ENCODE measurements at regions not wholly inside any gene's neighbourhood (a gene's known extent, or its start where the extent isn't known, plus 50 kb on each side); places are given as distances from the start of the nearest gene placed in this dataset.

DNA sequence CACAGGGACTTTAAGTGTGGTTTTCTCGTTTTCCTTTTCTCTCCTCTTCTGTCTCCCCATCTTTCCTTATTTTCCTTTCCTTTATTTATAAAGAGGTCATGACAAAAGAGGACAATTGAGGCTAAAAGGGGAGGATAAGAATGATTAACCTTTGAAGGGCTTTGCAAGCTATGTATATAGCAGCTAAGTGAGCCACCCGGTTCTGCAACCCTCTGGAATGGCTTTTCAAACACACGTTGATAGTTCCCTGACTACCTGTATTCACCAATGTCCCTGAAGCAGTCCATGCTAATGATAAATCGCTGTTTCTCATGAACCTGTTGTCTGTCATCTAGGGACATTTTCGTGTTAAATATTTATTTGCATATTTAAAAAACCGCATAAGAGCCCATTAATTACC lies 124.4 kb upstream of the RALGAPA2 start:
- ATAC-seq (no peak), DNase-seq (ENCODE audit: extremely low read depth in 1 of 4, low spot score in 3 of 4) (no peak), FAIRE-seq (no peak)
- ChIA-PET POLR2A (interaction anchor here (0.8 kb wide), 1 partner anchor 568 kb away, joined by 3 read pairs; no protein-coding TSS in a partner anchor), CTCF (ENCODE audit: low intra/inter-chr PET ratio) (interaction anchor here (2.3 kb wide), 1 partner anchor 669 kb away, joined by 14 read pairs; no protein-coding TSS in a partner anchor)
- in situ Hi-C loops (cut with MboI) (loop anchor here (10.0 kb wide), 1 partner anchor 668 kb away; no protein-coding TSS in a partner anchor), intact Hi-C loops (cut with micrococcal nuclease) (loop anchor here (2.0 to 10.0 kb wide), 2 partner anchors 668 to 736 kb away; no protein-coding TSS in a partner anchor)
- Histone ChIP-seq H3K9ac (ENCODE audit: insufficient read depth in 1 of 2, low read depth in 2 of 2, low read length in 2 of 2) (no peak overlapping the region), H3K4me1 (replicated peaks in 1 of 2; ENCODE audit: control insufficient read depth in 2 of 2, insufficient read depth in 2 of 2, low read length in 2 of 2) (no peaks in the 10 kb centered on the region), H3K79me2 (ENCODE audit: control insufficient read depth, insufficient read depth, low read length) (no peaks in the 10 kb centered on the region), H4K20me1 (replicated peaks; ENCODE audit: control insufficient read depth, insufficient read depth, low read length) (no peaks in the 10 kb centered on the region), H3K4me3 (no peak overlapping the region), H3K9me3 (replicated peaks; ENCODE audit: control insufficient read depth, insufficient read depth, low read depth, low read length) (no peaks in the 10 kb centered on the region), H3K9me1 (ENCODE audit: control insufficient read depth, insufficient read depth, low read length) (no peaks in the 10 kb centered on the region), H3K4me2 (ENCODE audit: insufficient read depth, low read length) (no peak overlapping the region), H3K27ac (ENCODE audit: extremely low read depth, low read depth, low read length) (no peak overlapping the region), H3K27me3 (ENCODE audit: control insufficient read depth in 2 of 2, insufficient read depth in 2 of 2, low read length in 2 of 2) (peaks cover 0 to 11% of the 10 kb centered on the region in 2 experiments; a peak in 2 of 5 replicates), H3K36me3 (ENCODE audit: control insufficient read depth, insufficient read depth, low read length) (no peaks in the 10 kb centered on the region), H2AFZ (ENCODE audit: low read depth, low read length) (no peak overlapping the region)
- BruUV-seq (replicated peaks), result no TSS peak
- WGBS (ENCODE audit: insufficient coverage, low coverage, missing lambda C conversion rate), result 0% methylated on average over 6 of the region's 6 CpGs
- TF ChIP-seq CEBPB (tag; IDR thresholded peaks at IDR 0.05) (no peak), ZNF639 (CRISPR knock-in tag; conservative IDR thresholded peaks at IDR 0.05 in 1 of 2, IDR thresholded peaks at IDR 0.05 in 1 of 2) (no peak), ZNF347 (CRISPR knock-in tag; IDR thresholded peaks at IDR 0.05; ENCODE audit: low read depth) (no peak), ZKSCAN3 (CRISPR knock-in tag; IDR thresholded peaks at IDR 0.05) (no peak), MYC (IDR thresholded peaks at IDR 0.05; ENCODE audit: low read depth, low read length) (no peak), MYC (CRISPR knock-in tag; IDR thresholded peaks at IDR 0.05; ENCODE audit: borderline replicate concordance, low read depth) (no peak), PTTG1 (tag; IDR thresholded peaks at IDR 0.05; ENCODE audit: low read depth) (no peak), ZNF121 (CRISPR knock-in tag; conservative IDR thresholded peaks at IDR 0.05) (no peak), ZNF644 (tag; IDR thresholded peaks at IDR 0.05; ENCODE audit: low read depth) (no peak), ZNF586 (CRISPR knock-in tag; conservative IDR thresholded peaks at IDR 0.05) (no peak), HIVEP1 (CRISPR knock-in tag; IDR thresholded peaks at IDR 0.05) (no peak)

Measured in K562 (cell line).